ENCODE measurements at regions not wholly inside any gene's neighbourhood (a gene's known extent, or its start where the extent isn't known, plus 50 kb on each side); places are given as distances from the start of the nearest gene placed in this dataset.

- no peak for ATAC-seq
- peaks cover 9% of the 10 kb centered on the region for H3K9me3 ChIP-seq
- DNase-seq, result no peak
- H3K4me1 ChIP-seq, result no peaks in the 10 kb centered on the region
- no peak for TF ChIP-seq CTCF (IDR thresholded peaks at IDR 0.05)
- no peaks in the 10 kb centered on the region for H3K36me3 ChIP-seq (ENCODE audit: insufficient read depth in 1 of 2, low read depth in 1 of 2)
- intact Hi-C loops (cut with DNase I), result no loop called here
- WGBS, 3 donors, result 75 to 84% (median 79%) methylated on average over 1 of the region's 1 CpG
- no peak overlapping the region for H3K4me3 ChIP-seq
- no peaks in the 10 kb centered on the region for H3K27me3 ChIP-seq (ENCODE audit: insufficient read depth in 3 of 3, low read length in 2 of 3)
- H3K27ac ChIP-seq, result no peak overlapping the region
Observed at GRCh38 chr3:87626546-87626945, 350.2 kb upstream of the POU1F1 start.

GRCh38 chr3:87625876-87626275 lies 349.5 kb upstream of the POU1F1 start:
- DNase-seq (no peak), ATAC-seq (no peak)
- Histone ChIP-seq H3K36me3 (ENCODE audit: insufficient read depth in 1 of 2, low read depth in 1 of 2) (no peaks in the 10 kb centered on the region), H3K4me1 (no peaks in the 10 kb centered on the region), H3K4me3 (no peak overlapping the region), H3K27ac (no peak overlapping the region), H3K27me3 (ENCODE audit: insufficient read depth in 3 of 3, low read length in 2 of 3) (no peaks in the 10 kb centered on the region), H3K9me3 (peaks cover 9% of the 10 kb centered on the region)
- 71 to 81% (median 78%) methylated on average over 2 of the region's 2 CpGs for WGBS, 3 donors
- intact Hi-C loops (cut with DNase I), result no loop called here
- no peak for TF ChIP-seq CTCF (IDR thresholded peaks at IDR 0.05)

GRCh38 chr3:87624860-87625259 lies 348.5 kb upstream of the POU1F1 start:
- no peaks in the 10 kb centered on the region for H3K36me3 ChIP-seq (ENCODE audit: insufficient read depth in 1 of 2, low read depth in 1 of 2)
- no peak overlapping the region for H3K4me3 ChIP-seq
- DNase-seq (no peak), ATAC-seq (no peak)
- intact Hi-C loops (cut with DNase I), result no loop called here
- WGBS, 3 donors, result 62 to 70% (median 64%) methylated on average over 2 of the region's 2 CpGs
- no peak overlapping the region for H3K27ac ChIP-seq
- H3K9me3 ChIP-seq, result peaks cover 9% of the 10 kb centered on the region
- H3K27me3 ChIP-seq (ENCODE audit: insufficient read depth in 3 of 3, low read length in 2 of 3), result no peaks in the 10 kb centered on the region
- TF ChIP-seq CTCF (IDR thresholded peaks at IDR 0.05), result no peak
- H3K4me1 ChIP-seq, result no peaks in the 10 kb centered on the region

- ATAC-seq, result no peak
- WGBS, 3 donors, result 66 to 71% (median 69%) methylated on average over 1 of the region's 1 CpG
- DNase-seq, result no peak
- Histone ChIP-seq H3K27me3 (ENCODE audit: insufficient read depth in 3 of 3, low read length in 2 of 3) (no peaks in the 10 kb centered on the region), H3K27ac (no peak overlapping the region), H3K36me3 (ENCODE audit: insufficient read depth in 1 of 2, low read depth in 1 of 2) (no peaks in the 10 kb centered on the region), H3K4me3 (no peak overlapping the region), H3K9me3 (no peaks in the 10 kb centered on the region), H3K4me1 (no peaks in the 10 kb centered on the region)
- TF ChIP-seq CTCF (IDR thresholded peaks at IDR 0.05), result no peak
- intact Hi-C loops (cut with DNase I), result no loop called here
Observed at GRCh38 chr3:87621667-87622066, 345.3 kb upstream of the POU1F1 start.

- ATAC-seq (no peak), DNase-seq (no peak)
- Histone ChIP-seq H3K4me3 (no peak overlapping the region), H3K36me3 (ENCODE audit: insufficient read depth in 1 of 2, low read depth in 1 of 2) (no peaks in the 10 kb centered on the region), H3K4me1 (no peaks in the 10 kb centered on the region), H3K9me3 (no peaks in the 10 kb centered on the region), H3K27me3 (ENCODE audit: insufficient read depth in 3 of 3, low read length in 2 of 3) (no peaks in the 10 kb centered on the region), H3K27ac (no peak overlapping the region)
- TF ChIP-seq CTCF (IDR thresholded peaks at IDR 0.05), result no peak
- WGBS, 3 donors, result 58 to 71% (median 58%) methylated on average over 4 of the region's 4 CpGs
- intact Hi-C loops (cut with DNase I), result no loop called here
Observed at GRCh38 chr3:87615506-87615905, 339.1 kb upstream of the POU1F1 start.
